HG02571 (cell line): ENCODE measurements at regions not wholly inside any gene's neighbourhood (a gene's known extent, or its start where the extent isn't known, plus 50 kb on each side); places are given as distances from the start of the nearest gene placed in this dataset.

ENCODE experiments used
- ATAC-seq: cut with Tn5 transposase; IDR thresholded peaks from one replicate; pipeline ENCODE4 v1.9.1; 2021; ENCODE audit warnings: mild to moderate bottlenecking, moderate library complexity; ENCODE audit not compliant: unreplicated experiment

DNA sequence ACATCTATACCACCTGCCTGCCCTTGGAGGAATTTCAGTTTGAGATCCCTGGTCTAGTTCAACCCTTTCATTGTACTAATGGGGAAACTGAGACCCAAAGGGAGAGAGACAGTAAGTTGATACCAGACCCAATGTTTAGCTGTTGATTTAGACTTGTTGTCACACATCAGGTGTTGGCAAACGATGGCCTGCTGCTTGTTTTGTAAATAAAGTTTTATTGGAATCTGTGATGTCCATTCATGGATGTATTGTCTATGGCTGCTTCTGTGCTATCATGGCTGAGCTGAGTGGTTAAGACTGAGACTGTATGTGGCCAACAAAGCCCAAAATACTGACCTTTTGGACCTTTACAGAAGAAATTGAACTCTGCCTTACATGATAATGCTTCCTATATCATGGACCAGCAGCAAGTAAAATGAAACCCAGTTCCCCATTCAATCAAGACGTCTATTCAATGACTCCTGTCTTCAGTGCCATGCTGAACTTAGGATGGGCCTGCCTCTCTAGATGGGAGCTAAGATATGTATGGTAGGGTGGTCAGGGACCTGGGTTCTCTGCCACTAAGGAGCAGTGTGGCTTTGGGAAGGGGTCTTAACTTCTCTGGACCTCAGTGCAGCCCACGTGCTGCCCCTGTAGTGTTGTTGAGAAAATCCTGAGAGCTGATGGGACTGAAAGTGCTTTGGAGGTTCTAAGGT, 111.0 kb downstream of the IRX5 start:
- no peak for ATAC-seq

GRCh38 chr16:55042556-55043432, 112.1 kb downstream of the IRX5 start:
- no peak for ATAC-seq

- no peak for ATAC-seq
Measured at GRCh38 chr16:55043499-55043898, 112.8 kb downstream of the IRX5 start.

- no peak for ATAC-seq
Measured at GRCh38 chr16:55044201-55044975, 113.7 kb downstream of the IRX5 start.

- no peak for ATAC-seq
Measured at GRCh38 chr16:55045329-55045728, 114.7 kb downstream of the IRX5 start.

GRCh38 chr16:55045756-55046460, 115.2 kb downstream of the IRX5 start:
- no peak for ATAC-seq

DNA sequence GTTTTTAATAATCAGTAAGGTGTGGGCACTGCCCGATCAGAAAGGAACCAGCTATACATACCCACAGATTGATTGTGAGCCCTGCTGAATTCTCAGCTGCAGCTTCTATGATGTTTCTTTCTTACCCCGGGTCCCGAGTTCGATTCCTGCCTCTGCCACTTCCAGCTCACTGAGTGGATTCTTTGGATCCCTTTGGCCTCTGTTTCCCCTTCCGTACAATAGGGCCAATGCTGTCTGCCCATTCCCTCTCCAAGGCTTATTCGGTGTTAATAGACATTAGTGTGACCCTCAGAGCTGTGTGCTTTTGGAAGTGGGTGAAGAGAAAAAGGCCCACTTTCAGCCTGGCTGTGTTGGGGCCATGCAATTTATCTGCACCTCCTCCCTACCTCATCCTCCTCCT, 115.8 kb downstream of the IRX5 start:
- ATAC-seq: no peak

- ATAC-seq: no peak
Measured at GRCh38 chr16:55046916-55047315, 116.3 kb downstream of the IRX5 start.

GRCh38 chr16:55047331-55047730, 116.7 kb downstream of the IRX5 start:
- no peak for ATAC-seq

GRCh38 chr16:55047903-55048497, 117.3 kb downstream of the IRX5 start:
- ATAC-seq: no peak

- no peak for ATAC-seq
Measured at GRCh38 chr16:55048745-55049144, 118.1 kb downstream of the IRX5 start.

DNA sequence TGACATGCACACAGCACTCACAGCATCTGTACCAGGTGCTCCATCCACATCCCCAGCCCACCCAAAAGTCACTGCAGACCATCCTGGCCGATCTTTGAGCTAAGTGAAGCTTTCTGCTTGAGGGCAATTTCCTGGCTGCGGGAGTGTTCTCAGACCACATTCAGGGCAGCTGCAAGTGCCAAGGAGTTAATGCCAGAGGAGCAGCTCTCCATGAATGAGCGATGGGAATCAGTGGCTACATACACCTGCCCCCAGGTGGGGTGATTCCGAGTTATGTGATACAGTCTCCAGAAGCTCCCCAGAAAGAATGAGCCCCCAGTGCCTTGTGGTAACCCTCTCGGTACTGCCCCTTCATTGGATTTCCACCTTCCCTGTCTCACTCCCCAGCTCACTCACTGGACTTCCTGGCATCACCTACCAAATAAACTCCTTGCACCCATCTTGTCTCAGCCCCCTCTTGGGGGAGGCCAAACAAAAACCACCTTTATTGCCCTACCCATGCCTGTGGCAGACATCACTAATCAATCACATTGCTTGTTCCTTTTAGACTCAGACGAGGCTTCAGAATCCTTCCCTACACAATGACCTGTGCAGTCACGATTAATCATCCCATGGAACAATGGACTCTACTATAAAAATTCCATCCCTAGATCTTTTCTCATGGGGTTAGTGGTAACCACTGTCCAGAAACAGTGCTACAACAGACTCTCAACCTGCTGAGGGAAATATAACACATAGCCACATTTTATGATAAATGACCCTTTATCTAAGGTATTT, 121.1 kb downstream of the IRX5 start:
- no peak for ATAC-seq

- no peak for ATAC-seq
Measured at GRCh38 chr16:55052348-55052734, 121.7 kb downstream of the IRX5 start.

DNA sequence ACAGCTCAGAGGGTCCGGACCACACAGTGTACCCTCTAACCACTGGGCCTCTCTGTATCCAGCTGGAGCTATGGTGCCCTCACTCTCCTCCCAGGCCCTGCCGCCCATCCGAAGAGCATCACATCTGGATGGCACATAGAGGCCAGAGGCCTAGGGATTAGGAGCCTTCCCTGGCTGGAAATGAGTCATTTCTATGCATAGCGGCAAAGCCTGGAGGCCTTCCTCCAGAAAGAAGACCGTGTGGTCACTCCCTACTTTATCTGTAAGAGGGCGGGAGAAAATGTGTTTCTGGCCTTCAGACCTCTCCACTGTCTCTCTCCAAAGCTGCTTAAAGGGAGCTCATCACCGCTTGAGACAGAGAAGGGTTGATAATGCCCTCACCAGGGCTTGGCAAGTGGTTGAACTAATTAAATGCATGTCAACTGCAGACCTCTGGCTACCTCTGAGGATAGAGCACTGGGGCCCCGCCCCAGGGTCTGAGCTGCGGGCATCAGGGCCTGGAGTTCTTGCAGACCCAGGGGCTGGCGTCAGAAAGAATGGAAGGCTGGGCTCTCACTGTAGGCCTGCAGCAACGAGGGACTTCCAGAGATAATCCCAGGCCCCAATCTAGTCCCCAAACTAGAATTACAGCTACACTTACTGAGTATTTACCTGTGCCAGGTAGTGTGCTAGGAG, 122.2 kb downstream of the IRX5 start:
- no peak for ATAC-seq

- no peak for ATAC-seq
Measured at GRCh38 chr16:55055262-55055661, 124.6 kb downstream of the IRX5 start.

DNA sequence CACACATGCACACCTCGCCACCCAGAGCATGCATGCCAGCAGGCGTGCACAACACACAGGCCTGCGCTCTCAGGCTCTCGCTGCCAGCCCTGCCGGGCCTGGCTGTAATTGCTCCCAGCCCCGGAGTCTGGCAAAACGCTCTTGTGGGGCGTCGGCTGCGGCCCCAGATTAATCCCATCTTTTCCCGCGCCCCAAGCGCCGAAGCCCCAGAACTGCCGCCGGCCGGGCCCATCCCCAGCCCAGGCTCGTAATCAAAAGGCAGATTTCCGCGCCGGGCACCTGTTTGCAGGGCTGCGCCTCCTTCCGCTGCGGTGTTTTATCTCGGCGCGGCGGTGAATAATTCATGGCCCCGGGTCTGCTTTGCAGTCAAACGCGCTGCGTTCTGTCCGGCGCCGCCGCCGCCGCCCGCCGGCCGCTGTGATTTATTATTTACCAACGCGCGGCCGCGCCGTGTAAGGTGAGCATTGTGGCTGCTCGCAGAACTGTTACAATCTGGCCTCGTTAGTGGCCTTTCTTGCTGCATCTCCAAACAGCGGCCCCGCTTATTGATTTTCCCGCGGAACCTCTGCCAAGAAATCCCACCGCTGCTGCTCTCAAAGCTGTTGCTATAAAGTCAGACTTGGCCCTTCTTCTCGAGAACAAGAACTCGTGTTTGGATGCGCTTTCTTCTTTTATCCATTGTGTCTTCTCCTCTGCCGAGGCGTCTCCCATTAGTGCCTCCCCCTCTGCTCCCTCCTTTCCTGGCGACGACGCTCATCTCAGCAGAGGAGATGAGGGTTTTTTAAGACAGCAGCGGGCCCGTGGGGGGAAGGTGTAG, 126.1 kb downstream of the IRX5 start:
- ATAC-seq: no peak

DNA sequence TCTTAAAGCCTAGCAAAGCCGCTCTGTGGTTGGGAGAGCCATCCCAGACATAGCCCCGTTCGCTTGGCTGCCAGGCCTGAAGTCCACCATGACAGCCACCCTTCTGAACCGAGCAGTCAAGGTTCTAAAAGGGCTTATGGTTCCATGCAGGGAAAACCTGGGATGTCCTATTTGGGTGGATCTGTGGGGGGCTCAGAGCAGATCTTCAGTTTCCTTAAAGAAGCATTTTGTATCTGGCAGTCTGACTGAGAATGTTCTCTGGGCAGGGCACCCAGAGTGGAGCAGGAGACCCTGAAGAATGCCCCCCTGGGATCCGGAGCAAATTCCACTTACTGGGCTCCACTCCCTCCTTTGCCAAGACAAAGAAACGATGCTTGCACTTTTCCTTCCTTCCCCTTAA, 127.2 kb downstream of the IRX5 start:
- no peak for ATAC-seq

GRCh38 chr16:55058576-55058975, 127.9 kb downstream of the IRX5 start:
- no peak for ATAC-seq
